AG09309 (cell line): ENCODE measurements at regions not wholly inside any gene's neighbourhood (a gene's known extent, or its start where the extent isn't known, plus 50 kb on each side); places are given as distances from the start of the nearest gene placed in this dataset.

ENCODE experiments used
- DNase-seq: peaks from one replicate; pipeline ENCODE4 v3.0.0-alpha.2; 2010; ENCODE audit warnings: low read depth
- H3K4me3 ChIP-seq: 2 replicates; pipeline ENCODE4 v1.5.1; 2011; ENCODE audit warnings: mild to moderate bottlenecking, low read depth, low read length, moderate library complexity; ENCODE audit not compliant: control insufficient read depth
- TF ChIP-seq, protein P1 (sequence below): IDR thresholded peaks from 2 replicates; pipeline ENCODE4 v1.5.1; 2011; ENCODE audit warnings: mild to moderate bottlenecking, low read depth, low read length, inconsistent platforms; ENCODE audit not compliant: insufficient read depth, control insufficient read depth; ENCODE audit errors: missing control alignments

DNA sequence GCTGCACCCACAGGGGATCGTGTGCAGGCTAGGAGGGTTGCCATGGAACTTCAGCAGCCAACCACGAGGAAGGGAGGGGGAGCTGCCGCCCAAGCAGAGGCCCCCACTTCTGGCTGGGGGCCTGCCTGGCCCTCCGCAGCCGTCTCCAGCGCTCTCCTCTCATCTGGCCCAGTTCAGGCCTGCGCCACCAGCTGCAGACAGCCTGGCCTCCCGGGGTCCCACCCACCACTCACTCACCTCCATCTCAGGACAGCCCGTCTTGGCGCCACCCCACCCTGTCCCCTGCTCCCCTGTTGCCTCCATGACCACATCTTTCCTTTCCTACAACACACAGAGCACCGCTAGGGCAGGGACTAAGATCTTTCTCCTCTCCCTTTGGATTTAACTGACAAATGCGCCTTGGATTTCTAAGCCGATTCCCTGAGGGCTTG is 98.7 kb downstream of the ANKRD60 start:
- TF ChIP-seq, protein P1, sequence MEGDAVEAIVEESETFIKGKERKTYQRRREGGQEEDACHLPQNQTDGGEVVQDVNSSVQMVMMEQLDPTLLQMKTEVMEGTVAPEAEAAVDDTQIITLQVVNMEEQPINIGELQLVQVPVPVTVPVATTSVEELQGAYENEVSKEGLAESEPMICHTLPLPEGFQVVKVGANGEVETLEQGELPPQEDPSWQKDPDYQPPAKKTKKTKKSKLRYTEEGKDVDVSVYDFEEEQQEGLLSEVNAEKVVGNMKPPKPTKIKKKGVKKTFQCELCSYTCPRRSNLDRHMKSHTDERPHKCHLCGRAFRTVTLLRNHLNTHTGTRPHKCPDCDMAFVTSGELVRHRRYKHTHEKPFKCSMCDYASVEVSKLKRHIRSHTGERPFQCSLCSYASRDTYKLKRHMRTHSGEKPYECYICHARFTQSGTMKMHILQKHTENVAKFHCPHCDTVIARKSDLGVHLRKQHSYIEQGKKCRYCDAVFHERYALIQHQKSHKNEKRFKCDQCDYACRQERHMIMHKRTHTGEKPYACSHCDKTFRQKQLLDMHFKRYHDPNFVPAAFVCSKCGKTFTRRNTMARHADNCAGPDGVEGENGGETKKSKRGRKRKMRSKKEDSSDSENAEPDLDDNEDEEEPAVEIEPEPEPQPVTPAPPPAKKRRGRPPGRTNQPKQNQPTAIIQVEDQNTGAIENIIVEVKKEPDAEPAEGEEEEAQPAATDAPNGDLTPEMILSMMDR = no peak
- no peak for DNase-seq
- H3K4me3 ChIP-seq = no peak overlapping the region

GRCh38 chr20:58128635-58129625 is 99.5 kb downstream of the ANKRD60 start:
- H3K4me3 ChIP-seq = no peak overlapping the region
- TF ChIP-seq, protein P1 = no peak
- DNase-seq = no peak

GRCh38 chr20:58127701-58128111 is 100.7 kb downstream of the ANKRD60 start:
- H3K4me3 ChIP-seq = no peak overlapping the region
- DNase-seq = peak; percentile 41
- TF ChIP-seq, protein P1 = no peak

- H3K4me3 ChIP-seq = no peak overlapping the region
- no peak for DNase-seq
- TF ChIP-seq, protein P1 = no peak
Observed at GRCh38 chr20:58125726-58126125, 102.7 kb downstream of the ANKRD60 start.

DNA sequence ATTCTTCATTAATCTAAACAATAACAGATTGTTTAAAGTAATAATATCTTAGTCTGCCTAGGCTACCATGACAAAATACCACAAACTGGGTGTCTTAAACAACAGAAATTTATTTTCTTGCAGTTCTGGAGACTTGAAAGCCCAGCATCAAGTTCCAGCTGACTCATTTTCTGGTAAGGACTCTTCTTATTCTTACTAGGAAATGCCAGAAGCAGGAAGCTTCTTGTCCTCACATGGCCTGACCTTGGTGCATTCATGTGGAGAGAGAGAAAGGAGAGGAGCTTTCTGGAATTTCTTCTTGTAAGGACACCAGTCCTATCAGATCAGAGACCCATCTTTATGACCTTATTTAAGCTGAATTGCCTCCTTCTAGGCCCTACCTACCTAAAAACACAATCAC is 110.5 kb downstream of the ANKRD60 start:
- TF ChIP-seq, protein P1 = no peak
- no peak for DNase-seq
- H3K4me3 ChIP-seq = no peak overlapping the region

GRCh38 chr20:58116505-58116904 is 111.9 kb downstream of the ANKRD60 start:
- H3K4me3 ChIP-seq = no peak overlapping the region
- DNase-seq = no peak
- TF ChIP-seq, protein P1 = no peak

DNA sequence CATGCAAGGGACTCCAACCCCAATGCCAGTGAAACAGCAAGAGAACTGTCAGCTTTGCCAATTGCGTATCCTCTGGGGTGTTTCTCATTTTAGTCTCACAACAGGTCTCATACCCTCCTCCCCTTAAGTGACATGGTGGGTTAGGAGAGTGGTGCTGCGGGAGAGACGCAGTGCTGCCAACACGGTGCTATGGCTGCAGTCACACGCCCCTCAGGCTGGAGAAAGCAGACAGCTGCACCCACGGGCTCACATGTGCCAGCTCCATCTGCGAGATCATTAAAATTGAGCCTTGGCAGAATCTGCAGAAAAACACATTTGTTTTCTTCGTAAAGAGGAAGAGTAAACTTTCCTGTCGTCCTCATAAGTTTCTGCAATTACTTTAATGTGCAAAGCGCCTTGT is 114.7 kb downstream of the ANKRD60 start:
- H3K4me3 ChIP-seq = no peak overlapping the region
- TF ChIP-seq, protein P1 = no peak
- no peak for DNase-seq
